GM10248 (cell line): ENCODE measurements at regions not wholly inside any gene's neighbourhood (a gene's known extent, or its start where the extent isn't known, plus 50 kb on each side); places are given as distances from the start of the nearest gene placed in this dataset.
"Not testable (repeated sequence)": the region's sequence is repeated elsewhere in the genome, so short reads cannot be mapped to it uniquely, and the experiment has no call there.

ENCODE experiments used
- CTCF ChIA-PET: fragments of 300-600 bp; sonication (Branson Sonifier 250); formaldehyde crosslinking; extraction: SDS; loops from one replicate; lab custom pipeline; 2021; ENCODE audit warnings: antibody characterized with exemption; lab: Yijun Ruan, JAX
- POLR2A ChIA-PET: fragments of 350-650 bp; sonication (Branson Sonifier 250); formaldehyde crosslinking; extraction: SDS; loops from one replicate; lab custom pipeline; 2020; ENCODE audit warnings: antibody characterized with exemption; lab: Yijun Ruan, JAX
- DNase-seq: peaks from one replicate; pipeline ENCODE4 v3.0.0; 2012; ENCODE audit errors: extremely low spot score
- TF ChIP-seq, protein P1 (sequence below): IDR thresholded peaks from 2 replicates; pipeline ENCODE4 v1.5.1; 2012; ENCODE audit warnings: mild to moderate bottlenecking, low read depth; ENCODE audit errors: extremely low read depth, missing control alignments, control extremely low read depth

DNA sequence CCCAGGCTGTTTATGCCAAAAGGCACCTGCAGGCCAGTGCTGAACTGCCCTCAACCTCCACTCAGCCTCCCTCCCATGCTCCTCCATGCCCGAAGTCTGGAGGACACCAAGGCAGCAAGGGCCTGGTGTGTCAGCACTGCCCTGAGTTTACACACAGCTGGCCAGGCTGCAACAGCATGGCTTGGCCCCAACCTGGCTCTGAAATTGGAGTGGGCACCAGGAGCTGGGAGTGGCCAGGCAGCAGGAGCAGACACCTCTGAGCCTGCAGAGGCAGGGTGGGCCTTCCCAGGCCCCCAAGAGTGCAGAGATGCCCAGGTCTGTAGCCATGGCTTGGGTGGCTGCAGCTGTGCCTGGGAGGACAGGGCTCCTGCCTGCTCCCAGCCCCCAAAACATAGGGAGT, 571.2 kb upstream of the ACTRT1 start:
- TF ChIP-seq, protein P1, sequence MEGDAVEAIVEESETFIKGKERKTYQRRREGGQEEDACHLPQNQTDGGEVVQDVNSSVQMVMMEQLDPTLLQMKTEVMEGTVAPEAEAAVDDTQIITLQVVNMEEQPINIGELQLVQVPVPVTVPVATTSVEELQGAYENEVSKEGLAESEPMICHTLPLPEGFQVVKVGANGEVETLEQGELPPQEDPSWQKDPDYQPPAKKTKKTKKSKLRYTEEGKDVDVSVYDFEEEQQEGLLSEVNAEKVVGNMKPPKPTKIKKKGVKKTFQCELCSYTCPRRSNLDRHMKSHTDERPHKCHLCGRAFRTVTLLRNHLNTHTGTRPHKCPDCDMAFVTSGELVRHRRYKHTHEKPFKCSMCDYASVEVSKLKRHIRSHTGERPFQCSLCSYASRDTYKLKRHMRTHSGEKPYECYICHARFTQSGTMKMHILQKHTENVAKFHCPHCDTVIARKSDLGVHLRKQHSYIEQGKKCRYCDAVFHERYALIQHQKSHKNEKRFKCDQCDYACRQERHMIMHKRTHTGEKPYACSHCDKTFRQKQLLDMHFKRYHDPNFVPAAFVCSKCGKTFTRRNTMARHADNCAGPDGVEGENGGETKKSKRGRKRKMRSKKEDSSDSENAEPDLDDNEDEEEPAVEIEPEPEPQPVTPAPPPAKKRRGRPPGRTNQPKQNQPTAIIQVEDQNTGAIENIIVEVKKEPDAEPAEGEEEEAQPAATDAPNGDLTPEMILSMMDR, result no peak
- DNase-seq, result no peak
- CTCF ChIA-PET, result no interaction called here
- POLR2A ChIA-PET, result no interaction called here

DNA sequence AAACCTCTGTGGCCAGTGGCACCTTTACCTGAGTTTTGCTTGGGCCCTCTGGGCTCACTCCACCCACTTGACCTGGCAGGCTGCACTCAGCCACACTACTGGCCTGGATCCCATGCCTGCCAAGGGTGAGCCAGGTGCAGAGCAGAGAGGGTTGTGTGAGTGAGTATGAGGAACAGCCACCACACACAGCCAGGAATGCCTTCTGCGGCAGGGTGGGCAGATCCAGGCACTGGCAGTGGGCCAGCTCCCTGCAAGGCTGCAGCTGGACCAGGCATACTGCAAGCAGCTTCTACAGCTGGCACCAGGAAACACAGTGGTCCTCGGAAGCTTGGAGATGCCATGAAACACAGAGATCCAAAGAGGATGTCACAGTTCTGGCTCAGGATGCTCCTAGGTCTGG, 570.1 kb upstream of the ACTRT1 start:
- TF ChIP-seq, protein P1, result no peak
- ChIA-PET POLR2A (no interaction called here), CTCF (interaction anchor here (0.6 kb wide), 1 partner anchor 23 kb away, joined by 3 read pairs; no protein-coding TSS in a partner anchor)
- DNase-seq, result no peak

DNA sequence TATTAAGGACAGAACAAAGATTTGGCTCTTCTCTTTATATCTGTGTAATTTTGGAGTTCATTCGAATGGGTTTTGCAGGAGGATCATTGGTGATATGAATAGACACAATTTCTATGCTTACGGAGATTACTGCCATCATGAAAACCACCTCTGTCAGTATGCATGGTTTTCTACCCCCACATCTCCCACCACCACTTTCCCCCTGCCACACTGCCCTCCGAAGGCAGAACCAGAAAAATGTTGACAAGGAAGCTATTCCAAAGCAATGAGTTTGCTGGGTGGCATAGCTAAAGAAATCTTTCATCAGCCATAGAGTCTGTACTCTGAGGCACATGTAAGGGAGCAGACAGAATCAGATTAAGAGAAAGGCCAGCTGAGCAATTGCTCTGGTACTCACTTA, 567.3 kb upstream of the ACTRT1 start:
- no peak for DNase-seq
- ChIA-PET POLR2A (no interaction called here), CTCF (no interaction called here)
- TF ChIP-seq, protein P1, result no peak

DNA sequence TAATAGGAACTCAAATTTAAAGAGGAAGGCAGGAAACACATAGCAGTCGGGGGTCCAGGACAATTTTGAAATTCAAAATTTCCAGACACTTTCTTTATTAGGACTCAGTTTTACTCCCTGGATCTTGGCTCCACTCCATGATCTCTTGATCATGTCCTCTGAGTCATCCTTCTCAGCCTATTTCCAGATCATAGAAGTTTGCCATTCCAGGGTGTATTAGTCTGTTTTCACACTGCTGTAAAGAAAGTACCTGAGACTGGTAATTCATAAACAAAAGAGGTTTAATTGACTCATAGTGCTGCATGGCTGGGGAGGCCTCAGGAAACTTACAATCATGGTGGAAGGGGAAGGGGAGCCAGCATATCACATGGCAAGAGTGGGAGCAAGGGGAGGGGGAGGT, 564.7 kb upstream of the ACTRT1 start:
- ChIA-PET CTCF (no interaction called here), POLR2A (no interaction called here)
- TF ChIP-seq, protein P1, result no peak
- no peak for DNase-seq

DNA sequence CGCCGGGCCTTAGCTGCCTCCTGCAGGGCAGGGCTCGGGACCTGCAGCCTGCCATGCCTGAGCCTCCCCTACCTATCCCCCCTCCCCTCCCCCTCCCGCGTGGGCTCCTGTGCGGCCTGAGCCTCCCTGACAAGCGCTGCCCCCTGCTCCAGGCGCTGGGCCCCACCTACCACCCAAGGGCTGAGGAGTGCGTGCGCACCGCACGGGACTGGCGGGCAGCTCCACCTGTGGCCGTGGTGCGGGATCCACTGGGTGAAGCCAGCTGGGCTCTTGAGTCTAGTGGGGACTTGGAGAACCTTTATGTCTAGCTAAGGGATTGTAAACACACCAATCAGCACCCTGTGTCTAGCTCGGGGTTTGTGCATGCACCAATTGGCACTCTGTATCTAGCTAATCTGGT, 554.6 kb upstream of the ACTRT1 start:
- POLR2A ChIA-PET, DNase-seq: not testable (repeated sequence)

DNA sequence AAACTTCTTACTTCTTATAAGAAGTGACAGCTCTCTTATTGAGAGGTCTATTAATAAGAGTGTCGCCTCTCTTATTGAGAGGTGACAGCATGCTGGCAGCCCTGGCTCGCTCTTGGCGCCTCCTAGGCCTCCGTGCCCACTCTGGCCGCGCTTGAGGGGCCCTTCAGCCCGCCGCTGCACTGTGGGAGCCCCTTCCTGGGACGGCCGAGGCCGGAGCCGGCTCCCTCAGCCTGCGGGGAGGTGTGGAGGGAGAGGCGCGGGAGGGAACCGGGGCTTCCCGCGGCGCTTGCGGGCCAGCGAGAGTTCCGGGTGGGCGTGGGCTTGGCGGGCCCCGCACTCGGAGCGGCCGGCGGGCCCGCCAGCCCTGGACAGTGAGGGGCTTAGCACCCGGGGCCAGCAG, 554.2 kb upstream of the ACTRT1 start:
- POLR2A ChIA-PET, CTCF ChIA-PET, DNase-seq: not testable (repeated sequence)

More for the DNA sequence above, 554.6 kb upstream of the ACTRT1 start:
- CTCF ChIA-PET, result not testable (repeated sequence)

DNA sequence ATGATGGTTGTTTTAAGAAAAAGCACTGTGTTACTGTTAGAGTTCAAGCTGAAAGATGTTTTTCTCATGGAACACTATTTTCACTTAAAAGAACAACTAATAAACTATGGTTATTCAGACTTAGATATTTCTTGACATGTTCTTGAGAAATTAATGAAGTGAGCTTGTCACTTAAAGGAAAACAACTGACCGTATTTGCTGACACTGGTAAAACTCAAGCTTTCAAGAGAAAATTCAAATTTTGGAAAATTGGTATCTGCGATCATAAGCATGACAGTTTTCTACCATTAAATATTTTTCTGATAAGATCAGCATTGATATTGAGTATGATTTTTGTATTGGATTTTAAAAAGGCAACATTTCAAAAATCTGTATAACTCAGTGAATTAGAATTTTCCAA, 549.5 kb upstream of the ACTRT1 start:
- TF ChIP-seq, protein P1, result no peak
- ChIA-PET CTCF (no interaction called here), POLR2A (no interaction called here)
- no peak for DNase-seq

DNA sequence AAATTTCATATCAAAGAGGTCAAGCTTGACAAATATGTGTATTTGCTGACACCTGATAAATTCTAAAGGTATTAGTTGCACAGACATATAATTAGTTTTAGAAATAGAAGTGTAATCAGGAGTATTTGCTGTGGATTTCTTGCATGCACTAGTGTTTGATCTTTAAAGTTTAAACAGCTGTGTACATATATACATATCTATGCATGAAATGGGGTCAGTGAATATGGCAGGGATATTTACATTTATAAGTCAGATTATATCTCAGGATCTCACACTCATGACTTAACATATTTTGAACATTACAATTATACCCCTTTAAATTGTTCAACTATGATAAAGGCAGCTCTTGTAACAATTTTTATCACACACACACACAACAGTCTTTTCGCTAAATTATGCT, 547.4 kb upstream of the ACTRT1 start:
- CTCF ChIA-PET, result interaction anchor here (1.2 kb wide), 1 partner anchor 23 kb away, joined by 3 read pairs; no protein-coding TSS in a partner anchor

More for the DNA sequence above, 547.4 kb upstream of the ACTRT1 start:
- POLR2A ChIA-PET, result no interaction called here
- DNase-seq, result no peak
- TF ChIP-seq, protein P1, result no peak
